ENCODE measurements at regions not wholly inside any gene's neighbourhood (a gene's known extent, or its start where the extent isn't known, plus 50 kb on each side); places are given as distances from the start of the nearest gene placed in this dataset.

- no peak for TF ChIP-seq CTCF (IDR thresholded peaks at IDR 0.05; ENCODE audit: insufficient read depth, low read depth, low read length)
- Histone ChIP-seq H3K4me3 (ENCODE audit: low read depth, low read length) (no peak overlapping the region), H3K36me3 (ENCODE audit: control insufficient read depth, insufficient read depth, low read length) (no peaks in the 10 kb centered on the region), H3K27me3 (ENCODE audit: control insufficient read depth, insufficient read depth, low read length) (peaks cover 3% of the 10 kb centered on the region; the same call in 1 of the 2 replicates)
- ChIA-PET POLR2A (no interaction called here), CTCF (no interaction called here)
- DNase-seq (ENCODE audit: low read depth), result no peak
These were observed 101.6 kb downstream of the AXIN2 start for GRCh38 chr17:65459677-65460347.

- no peak for DNase-seq (ENCODE audit: low read depth)
These were observed 103.7 kb downstream of the AXIN2 start for GRCh38 chr17:65457635-65458257.

GRCh38 chr17:65457183-65457582 is 104.3 kb downstream of the AXIN2 start:
- peaks cover 3% of the 10 kb centered on the region; the same call in 1 of the 2 replicates for H3K27me3 ChIP-seq (ENCODE audit: control insufficient read depth, insufficient read depth, low read length)
- H3K36me3 ChIP-seq (ENCODE audit: control insufficient read depth, insufficient read depth, low read length), result no peaks in the 10 kb centered on the region
- CTCF ChIA-PET, result interaction anchor here (1.5 to 2.8 kb wide), 2 partner anchors 14 to 47 kb away, joined by 3 to 13 read pairs; no protein-coding TSS in a partner anchor
- no peak for TF ChIP-seq CTCF (IDR thresholded peaks at IDR 0.05; ENCODE audit: insufficient read depth, low read depth, low read length)
- POLR2A ChIA-PET, result no interaction called here
- H3K4me3 ChIP-seq (ENCODE audit: low read depth, low read length), result no peak overlapping the region
- DNase-seq (ENCODE audit: low read depth), result no peak

More at GRCh38 chr17:65457635-65458257, 103.7 kb downstream of the AXIN2 start:
- POLR2A ChIA-PET, result no interaction called here
- Histone ChIP-seq H3K27me3 (ENCODE audit: control insufficient read depth, insufficient read depth, low read length) (peaks cover 3% of the 10 kb centered on the region; the same call in 1 of the 2 replicates), H3K36me3 (ENCODE audit: control insufficient read depth, insufficient read depth, low read length) (no peaks in the 10 kb centered on the region), H3K4me3 (ENCODE audit: low read depth, low read length) (no peak overlapping the region)
- TF ChIP-seq CTCF (IDR thresholded peaks at IDR 0.05; ENCODE audit: insufficient read depth, low read depth, low read length), result no peak
- CTCF ChIA-PET, result interaction anchor here (2.8 kb wide), 1 partner anchor 15 kb away, joined by 13 read pairs; no protein-coding TSS in a partner anchor

GRCh38 chr17:65456368-65457151 is 104.9 kb downstream of the AXIN2 start:
- no peak for DNase-seq (ENCODE audit: low read depth)
- CTCF ChIA-PET, result interaction anchor here (0.9 to 2.8 kb wide), 5 partner anchors 14 to 709 kb away, joined by 3 to 13 read pairs (median 3); no protein-coding TSS in a partner anchor
- no peaks in the 10 kb centered on the region for H3K36me3 ChIP-seq (ENCODE audit: control insufficient read depth, insufficient read depth, low read length)
- peaks cover 3% of the 10 kb centered on the region; the same call in 1 of the 2 replicates for H3K27me3 ChIP-seq (ENCODE audit: control insufficient read depth, insufficient read depth, low read length)
- POLR2A ChIA-PET, result no interaction called here
- TF ChIP-seq CTCF (IDR thresholded peaks at IDR 0.05; ENCODE audit: insufficient read depth, low read depth, low read length), result no peak
- no peak overlapping the region for H3K4me3 ChIP-seq (ENCODE audit: low read depth, low read length)

- peak; percentile 47 for TF ChIP-seq CTCF (IDR thresholded peaks at IDR 0.05; ENCODE audit: insufficient read depth, low read depth, low read length)
- no peak overlapping the region for H3K4me3 ChIP-seq (ENCODE audit: low read depth, low read length)
- DNase-seq (ENCODE audit: low read depth), result no peak
- peaks cover 3% of the 10 kb centered on the region; the same call in 1 of the 2 replicates for H3K27me3 ChIP-seq (ENCODE audit: control insufficient read depth, insufficient read depth, low read length)
- no peaks in the 10 kb centered on the region for H3K36me3 ChIP-seq (ENCODE audit: control insufficient read depth, insufficient read depth, low read length)
- POLR2A ChIA-PET, result no interaction called here
- CTCF ChIA-PET, result interaction anchor here (0.7 to 2.8 kb wide), 6 partner anchors 13 to 710 kb away, joined by 3 to 13 read pairs (median 3); no protein-coding TSS in a partner anchor
These were observed 105.5 kb downstream of the AXIN2 start for GRCh38 chr17:65455972-65456343.
